ENCODE measurements at regions not wholly inside any gene's neighbourhood (a gene's known extent, or its start where the extent isn't known, plus 50 kb on each side); places are given as distances from the start of the nearest gene placed in this dataset.

DNA sequence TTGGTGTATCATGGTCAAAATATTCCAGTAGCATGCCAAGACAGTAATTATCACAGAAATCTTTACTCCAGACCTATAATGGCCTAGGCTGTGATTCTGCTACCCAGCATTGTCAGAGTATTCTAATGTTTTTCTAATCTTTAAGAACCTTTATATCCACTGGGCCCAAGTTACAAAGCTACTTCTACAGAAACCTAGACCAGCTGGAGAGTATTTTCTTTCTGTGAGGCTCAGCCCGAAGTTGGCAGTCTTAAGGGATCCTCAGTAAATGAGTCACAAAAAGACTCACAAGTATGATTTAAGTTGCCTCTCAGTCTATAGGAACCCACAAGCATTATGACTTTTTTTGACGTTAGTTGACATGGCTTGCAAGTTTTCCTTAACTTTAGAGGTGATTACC, 638.5 kb upstream of the FAM241A start:
- Histone ChIP-seq H3K36me3 (ENCODE audit: control insufficient read depth in 1 of 2, insufficient read depth in 2 of 2, low read length in 2 of 2) (no peaks in the 10 kb centered on the region), H3K27ac (ENCODE audit: low read depth, low read length) (no peak overlapping the region), H3K4me3 (ENCODE audit: low read depth in 1 of 2, low read length in 2 of 2) (no peak overlapping the region), H3K27me3 (ENCODE audit: control insufficient read depth in 1 of 2, insufficient read depth in 2 of 2, low read length in 2 of 2) (no peaks in the 10 kb centered on the region), H3K4me1 (ENCODE audit: control insufficient read depth in 1 of 2, insufficient read depth in 2 of 2, low read length in 2 of 2) (no peaks in the 10 kb centered on the region), H3K9ac (ENCODE audit: low read depth in 1 of 2, low read length in 2 of 2) (no peak overlapping the region), H3K9me3 (ENCODE audit: control insufficient read depth in 1 of 2, low read length in 2 of 2) (no peaks in the 10 kb centered on the region)

DNA sequence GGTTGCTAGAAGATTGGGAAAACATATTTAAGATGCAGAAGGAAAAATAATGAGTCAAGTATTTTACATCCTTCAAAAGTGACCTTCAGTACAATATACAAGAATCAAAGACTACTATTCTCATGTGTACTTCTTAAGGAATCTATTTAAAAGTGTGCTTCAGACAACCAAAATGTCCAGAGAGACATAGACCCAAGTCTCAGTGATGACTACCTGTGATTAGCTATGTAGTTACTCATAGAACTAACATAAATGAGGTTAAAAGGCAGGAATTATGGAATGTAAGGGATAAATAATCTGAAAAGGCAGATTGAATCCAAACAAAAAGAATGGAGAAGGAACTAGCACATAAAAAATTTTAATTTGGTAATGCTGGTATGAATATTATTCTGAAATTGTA, 634.7 kb upstream of the FAM241A start:
- Histone ChIP-seq H3K9ac (ENCODE audit: low read depth in 1 of 2, low read length in 2 of 2) (no peak overlapping the region), H3K36me3 (ENCODE audit: control insufficient read depth in 1 of 2, insufficient read depth in 2 of 2, low read length in 2 of 2) (no peaks in the 10 kb centered on the region), H3K27me3 (ENCODE audit: control insufficient read depth in 1 of 2, insufficient read depth in 2 of 2, low read length in 2 of 2) (no peaks in the 10 kb centered on the region), H3K4me3 (ENCODE audit: low read depth in 1 of 2, low read length in 2 of 2) (no peak overlapping the region), H3K27ac (ENCODE audit: low read depth, low read length) (no peak overlapping the region), H3K9me3 (ENCODE audit: control insufficient read depth in 1 of 2, low read length in 2 of 2) (no peaks in the 10 kb centered on the region), H3K4me1 (ENCODE audit: control insufficient read depth in 1 of 2, insufficient read depth in 2 of 2, low read length in 2 of 2) (no peaks in the 10 kb centered on the region)

- Histone ChIP-seq H3K27me3 (ENCODE audit: control insufficient read depth in 1 of 2, insufficient read depth in 2 of 2, low read length in 2 of 2) (no peaks in the 10 kb centered on the region), H3K4me3 (ENCODE audit: low read depth in 1 of 2, low read length in 2 of 2) (no peak overlapping the region), H3K9me3 (ENCODE audit: control insufficient read depth in 1 of 2, low read length in 2 of 2) (no peaks in the 10 kb centered on the region), H3K9ac (ENCODE audit: low read depth in 1 of 2, low read length in 2 of 2) (no peak overlapping the region), H3K27ac (ENCODE audit: low read depth, low read length) (no peak overlapping the region), H3K36me3 (ENCODE audit: control insufficient read depth in 1 of 2, insufficient read depth in 2 of 2, low read length in 2 of 2) (no peaks in the 10 kb centered on the region), H3K4me1 (ENCODE audit: control insufficient read depth in 1 of 2, insufficient read depth in 2 of 2, low read length in 2 of 2) (no peaks in the 10 kb centered on the region)
These were observed 633.0 kb upstream of the FAM241A start for GRCh38 chr4:111512081-111512783.

DNA sequence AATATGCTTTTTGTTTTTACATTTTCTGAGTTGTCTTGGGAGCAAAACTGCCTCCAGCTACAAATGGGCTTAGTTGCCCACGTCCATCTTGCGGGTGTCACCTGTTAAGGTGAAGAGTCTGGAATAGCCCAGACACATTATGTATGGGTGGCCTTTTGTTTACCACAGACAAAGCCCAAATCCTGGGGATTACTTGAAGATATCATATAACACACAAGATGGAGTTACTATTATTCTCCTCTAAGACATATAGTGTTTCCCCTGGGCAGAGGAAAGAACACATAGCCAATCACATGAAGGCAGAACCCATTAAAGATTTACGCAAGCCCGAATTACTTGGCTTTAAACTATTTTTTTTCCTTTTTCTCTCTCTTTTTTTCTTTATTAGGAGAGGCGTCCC, 625.6 kb upstream of the FAM241A start:
- H3K4me1 ChIP-seq (ENCODE audit: control insufficient read depth in 1 of 2, insufficient read depth in 2 of 2, low read length in 2 of 2) = no peaks in the 10 kb centered on the region
- H3K27ac ChIP-seq (ENCODE audit: low read depth, low read length) = no peak overlapping the region
- H3K9ac ChIP-seq (ENCODE audit: low read depth in 1 of 2, low read length in 2 of 2) = no peak overlapping the region
- H3K36me3 ChIP-seq (ENCODE audit: control insufficient read depth in 1 of 2, insufficient read depth in 2 of 2, low read length in 2 of 2) = no peaks in the 10 kb centered on the region
- no peaks in the 10 kb centered on the region for H3K9me3 ChIP-seq (ENCODE audit: control insufficient read depth in 1 of 2, low read length in 2 of 2)
- no peaks in the 10 kb centered on the region for H3K27me3 ChIP-seq (ENCODE audit: control insufficient read depth in 1 of 2, insufficient read depth in 2 of 2, low read length in 2 of 2)
- H3K4me3 ChIP-seq (ENCODE audit: low read depth in 1 of 2, low read length in 2 of 2) = no peak overlapping the region

GRCh38 chr4:111530446-111530845, 614.8 kb upstream of the FAM241A start:
- Histone ChIP-seq H3K4me1 (ENCODE audit: control insufficient read depth in 1 of 2, insufficient read depth in 2 of 2, low read length in 2 of 2) (no peaks in the 10 kb centered on the region), H3K4me3 (ENCODE audit: low read depth in 1 of 2, low read length in 2 of 2) (no peak overlapping the region), H3K27ac (ENCODE audit: low read depth, low read length) (no peak overlapping the region), H3K27me3 (ENCODE audit: control insufficient read depth in 1 of 2, insufficient read depth in 2 of 2, low read length in 2 of 2) (no peaks in the 10 kb centered on the region), H3K36me3 (ENCODE audit: control insufficient read depth in 1 of 2, insufficient read depth in 2 of 2, low read length in 2 of 2) (no peaks in the 10 kb centered on the region), H3K9ac (ENCODE audit: low read depth in 1 of 2, low read length in 2 of 2) (no peak overlapping the region), H3K9me3 (ENCODE audit: control insufficient read depth in 1 of 2, low read length in 2 of 2) (no peaks in the 10 kb centered on the region)

- Histone ChIP-seq H3K4me1 (ENCODE audit: control insufficient read depth in 1 of 2, insufficient read depth in 2 of 2, low read length in 2 of 2) (no peaks in the 10 kb centered on the region), H3K9me3 (ENCODE audit: control insufficient read depth in 1 of 2, low read length in 2 of 2) (no peaks in the 10 kb centered on the region), H3K4me3 (ENCODE audit: low read depth in 1 of 2, low read length in 2 of 2) (no peak overlapping the region), H3K36me3 (ENCODE audit: control insufficient read depth in 1 of 2, insufficient read depth in 2 of 2, low read length in 2 of 2) (no peaks in the 10 kb centered on the region), H3K27me3 (ENCODE audit: control insufficient read depth in 1 of 2, insufficient read depth in 2 of 2, low read length in 2 of 2) (no peaks in the 10 kb centered on the region), H3K9ac (ENCODE audit: low read depth in 1 of 2, low read length in 2 of 2) (no peak overlapping the region), H3K27ac (ENCODE audit: low read depth, low read length) (no peak overlapping the region)
These were observed 609.5 kb upstream of the FAM241A start for GRCh38 chr4:111535792-111536191.

DNA sequence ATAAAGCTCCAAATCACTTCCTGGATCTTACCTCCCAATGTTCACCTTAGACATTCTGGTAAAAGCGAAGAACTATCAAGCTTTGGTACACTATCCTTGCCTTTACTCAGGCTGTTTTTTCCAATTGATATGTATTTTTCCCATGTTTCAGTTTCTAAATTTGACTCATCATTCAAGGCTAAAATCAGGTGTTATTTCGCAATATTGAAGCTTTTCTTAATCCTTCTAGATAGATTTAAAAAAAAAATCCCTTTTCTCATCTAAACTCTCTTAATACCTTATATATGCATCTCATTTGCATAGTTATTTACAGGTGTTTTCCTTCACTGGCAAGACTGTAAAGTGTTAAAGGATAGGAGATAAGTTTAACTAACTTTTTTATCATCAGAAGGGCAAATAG, 608.1 kb upstream of the FAM241A start:
- Histone ChIP-seq H3K27ac (ENCODE audit: low read depth, low read length) (no peak overlapping the region), H3K9me3 (ENCODE audit: control insufficient read depth in 1 of 2, low read length in 2 of 2) (no peaks in the 10 kb centered on the region), H3K4me1 (ENCODE audit: control insufficient read depth in 1 of 2, insufficient read depth in 2 of 2, low read length in 2 of 2) (no peaks in the 10 kb centered on the region), H3K27me3 (ENCODE audit: control insufficient read depth in 1 of 2, insufficient read depth in 2 of 2, low read length in 2 of 2) (no peaks in the 10 kb centered on the region), H3K4me3 (ENCODE audit: low read depth in 1 of 2, low read length in 2 of 2) (no peak overlapping the region), H3K36me3 (ENCODE audit: control insufficient read depth in 1 of 2, insufficient read depth in 2 of 2, low read length in 2 of 2) (no peaks in the 10 kb centered on the region), H3K9ac (ENCODE audit: low read depth in 1 of 2, low read length in 2 of 2) (no peak overlapping the region)

GRCh38 chr4:111537871-111538270, 607.4 kb upstream of the FAM241A start:
- no peaks in the 10 kb centered on the region for H3K36me3 ChIP-seq (ENCODE audit: control insufficient read depth in 1 of 2, insufficient read depth in 2 of 2, low read length in 2 of 2)

DNA sequence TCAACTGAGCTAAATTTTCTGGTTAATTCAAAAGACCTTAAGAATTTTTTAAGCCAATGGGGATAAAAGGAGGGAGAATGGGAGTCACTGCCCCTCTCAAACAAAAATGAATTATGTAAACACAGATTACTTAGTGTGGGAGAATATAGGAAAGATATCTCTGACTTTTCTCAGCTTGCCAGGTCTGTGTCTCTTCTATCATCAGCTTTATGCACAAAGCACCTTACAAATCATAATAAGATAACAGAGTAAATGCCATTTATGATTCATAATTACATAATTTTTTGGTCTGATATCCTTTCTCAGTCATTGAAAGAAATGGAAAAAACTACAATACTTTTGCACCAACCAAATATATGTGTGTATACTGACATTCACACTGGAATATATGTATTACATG, 604.6 kb upstream of the FAM241A start:
- no peak overlapping the region for H3K9ac ChIP-seq (ENCODE audit: low read depth in 1 of 2, low read length in 2 of 2)

More at GRCh38 chr4:111537871-111538270, 607.4 kb upstream of the FAM241A start:
- no peaks in the 10 kb centered on the region for H3K27me3 ChIP-seq (ENCODE audit: control insufficient read depth in 1 of 2, insufficient read depth in 2 of 2, low read length in 2 of 2)
- no peaks in the 10 kb centered on the region for H3K9me3 ChIP-seq (ENCODE audit: control insufficient read depth in 1 of 2, low read length in 2 of 2)
- no peaks in the 10 kb centered on the region for H3K4me1 ChIP-seq (ENCODE audit: control insufficient read depth in 1 of 2, insufficient read depth in 2 of 2, low read length in 2 of 2)
- H3K9ac ChIP-seq (ENCODE audit: low read depth in 1 of 2, low read length in 2 of 2) = no peak overlapping the region
- H3K27ac ChIP-seq (ENCODE audit: low read depth, low read length) = no peak overlapping the region
- no peak overlapping the region for H3K4me3 ChIP-seq (ENCODE audit: low read depth in 1 of 2, low read length in 2 of 2)

DNA sequence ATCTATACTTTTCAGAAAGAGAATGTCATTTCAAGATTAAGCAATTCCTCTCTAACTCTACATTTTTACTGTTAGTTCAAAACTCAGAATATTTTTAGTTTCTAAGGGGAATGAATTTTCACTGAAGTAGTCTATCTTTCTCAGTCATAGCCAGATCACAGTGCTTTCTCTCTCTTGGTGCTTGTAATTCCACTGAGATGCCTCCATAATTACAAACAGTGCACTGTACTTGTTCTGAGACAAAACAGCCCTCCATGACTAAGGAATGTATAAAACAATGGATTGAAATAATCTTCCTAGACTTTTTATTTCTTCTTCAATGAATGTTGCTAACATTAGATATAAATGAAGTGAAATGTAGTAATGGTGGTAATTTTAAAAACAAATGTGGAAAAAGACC, 603.2 kb upstream of the FAM241A start:
- Histone ChIP-seq H3K36me3 (ENCODE audit: control insufficient read depth in 1 of 2, insufficient read depth in 2 of 2, low read length in 2 of 2) (no peaks in the 10 kb centered on the region), H3K4me1 (ENCODE audit: control insufficient read depth in 1 of 2, insufficient read depth in 2 of 2, low read length in 2 of 2) (no peaks in the 10 kb centered on the region), H3K9ac (ENCODE audit: low read depth in 1 of 2, low read length in 2 of 2) (no peak overlapping the region), H3K27ac (ENCODE audit: low read depth, low read length) (no peak overlapping the region), H3K27me3 (ENCODE audit: control insufficient read depth in 1 of 2, insufficient read depth in 2 of 2, low read length in 2 of 2) (no peaks in the 10 kb centered on the region), H3K4me3 (ENCODE audit: low read depth in 1 of 2, low read length in 2 of 2) (no peak overlapping the region), H3K9me3 (ENCODE audit: control insufficient read depth in 1 of 2, low read length in 2 of 2) (no peaks in the 10 kb centered on the region)

More for the DNA sequence above, 604.6 kb upstream of the FAM241A start:
- H3K9me3 ChIP-seq (ENCODE audit: control insufficient read depth in 1 of 2, low read length in 2 of 2) = no peaks in the 10 kb centered on the region
- H3K36me3 ChIP-seq (ENCODE audit: control insufficient read depth in 1 of 2, insufficient read depth in 2 of 2, low read length in 2 of 2) = no peaks in the 10 kb centered on the region
- H3K27me3 ChIP-seq (ENCODE audit: control insufficient read depth in 1 of 2, insufficient read depth in 2 of 2, low read length in 2 of 2) = no peaks in the 10 kb centered on the region
- no peak overlapping the region for H3K27ac ChIP-seq (ENCODE audit: low read depth, low read length)
- H3K4me3 ChIP-seq (ENCODE audit: low read depth in 1 of 2, low read length in 2 of 2) = no peak overlapping the region
- no peaks in the 10 kb centered on the region for H3K4me1 ChIP-seq (ENCODE audit: control insufficient read depth in 1 of 2, insufficient read depth in 2 of 2, low read length in 2 of 2)

DNA sequence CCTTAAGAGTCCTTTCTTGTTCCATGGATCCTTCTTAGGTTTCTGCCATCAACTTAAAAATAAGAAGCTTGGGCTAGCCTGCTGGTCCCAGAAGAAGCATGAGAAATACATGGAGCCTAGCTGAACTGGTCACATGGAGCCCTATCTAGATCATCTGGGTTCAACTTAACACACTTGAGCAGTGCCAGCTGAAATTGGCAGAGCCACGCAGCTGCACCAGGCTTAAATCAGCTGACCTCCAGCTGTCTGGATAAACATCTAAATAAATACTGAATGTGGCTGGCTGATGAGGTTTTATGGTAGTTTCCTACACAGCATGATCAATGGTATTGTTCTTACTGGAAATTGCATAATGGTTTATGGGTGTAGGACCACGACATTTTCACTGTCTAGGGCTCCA, 598.4 kb upstream of the FAM241A start:
- no peaks in the 10 kb centered on the region for H3K9me3 ChIP-seq (ENCODE audit: control insufficient read depth in 1 of 2, low read length in 2 of 2)
- no peak overlapping the region for H3K9ac ChIP-seq (ENCODE audit: low read depth in 1 of 2, low read length in 2 of 2)
- no peaks in the 10 kb centered on the region for H3K36me3 ChIP-seq (ENCODE audit: control insufficient read depth in 1 of 2, insufficient read depth in 2 of 2, low read length in 2 of 2)
- no peak overlapping the region for H3K4me3 ChIP-seq (ENCODE audit: low read depth in 1 of 2, low read length in 2 of 2)
- H3K27me3 ChIP-seq (ENCODE audit: control insufficient read depth in 1 of 2, insufficient read depth in 2 of 2, low read length in 2 of 2) = no peaks in the 10 kb centered on the region
- H3K4me1 ChIP-seq (ENCODE audit: control insufficient read depth in 1 of 2, insufficient read depth in 2 of 2, low read length in 2 of 2) = no peaks in the 10 kb centered on the region
- H3K27ac ChIP-seq (ENCODE audit: low read depth, low read length) = no peak overlapping the region

Data from duodenal mucosa (tissue), 2 donors.